ENCODE measurements at regions not wholly inside any gene's neighbourhood (a gene's known extent, or its start where the extent isn't known, plus 50 kb on each side); places are given as distances from the start of the nearest gene placed in this dataset.

- CTCF ChIA-PET = interaction anchor here (1.9 kb wide), 1 partner anchor 22 kb away, joined by 4 read pairs; no protein-coding TSS in a partner anchor
Measured at GRCh38 chr11:131195661-131196517, 174.5 kb upstream of the NTM start.

GRCh38 chr11:131198161-131199014 is 172.0 kb upstream of the NTM start:
- no peak for TF ChIP-seq CTCF (IDR thresholded peaks at IDR 0.05; ENCODE audit: insufficient read depth, low read depth, low read length)
- H3K36me3 ChIP-seq (ENCODE audit: control insufficient read depth, insufficient read depth, low read length) = no peaks in the 10 kb centered on the region
- H3K27me3 ChIP-seq (ENCODE audit: control insufficient read depth, insufficient read depth, low read length) = no peaks in the 10 kb centered on the region; the same call in none of the 2 replicates
- POLR2A ChIA-PET = no interaction called here
- H3K4me3 ChIP-seq (ENCODE audit: low read depth, low read length) = no peak overlapping the region
- CTCF ChIA-PET = interaction anchor here (0.5 to 1.3 kb wide), 2 partner anchors 19 to 497 kb away, joined by 3 read pairs; no protein-coding TSS in a partner anchor
- no peak for DNase-seq (ENCODE audit: low read depth)

More at GRCh38 chr11:131195661-131196517, 174.5 kb upstream of the NTM start:
- H3K27me3 ChIP-seq (ENCODE audit: control insufficient read depth, insufficient read depth, low read length) = no peaks in the 10 kb centered on the region; the same call in none of the 2 replicates
- POLR2A ChIA-PET = interaction anchor here (0.6 kb wide), 1 partner anchor 333 kb away, joined by 3 read pairs; no protein-coding TSS in a partner anchor
- no peak overlapping the region for H3K4me3 ChIP-seq (ENCODE audit: low read depth, low read length)
- no peaks in the 10 kb centered on the region for H3K36me3 ChIP-seq (ENCODE audit: control insufficient read depth, insufficient read depth, low read length)
- no peak for DNase-seq (ENCODE audit: low read depth)
- TF ChIP-seq CTCF (IDR thresholded peaks at IDR 0.05; ENCODE audit: insufficient read depth, low read depth, low read length) = no peak

GRCh38 chr11:131199015-131199280 is 171.5 kb upstream of the NTM start:
- no peaks in the 10 kb centered on the region; the same call in none of the 2 replicates for H3K27me3 ChIP-seq (ENCODE audit: control insufficient read depth, insufficient read depth, low read length)
- no peak for TF ChIP-seq CTCF (IDR thresholded peaks at IDR 0.05; ENCODE audit: insufficient read depth, low read depth, low read length)
- DNase-seq (ENCODE audit: low read depth) = no peak
- H3K4me3 ChIP-seq (ENCODE audit: low read depth, low read length) = no peak overlapping the region
- no peaks in the 10 kb centered on the region for H3K36me3 ChIP-seq (ENCODE audit: control insufficient read depth, insufficient read depth, low read length)
- ChIA-PET CTCF (interaction anchor here (0.5 to 1.3 kb wide), 2 partner anchors 18 to 496 kb away, joined by 3 read pairs; no protein-coding TSS in a partner anchor), POLR2A (no interaction called here)

GRCh38 chr11:131201674-131202073 is 168.7 kb upstream of the NTM start:
- TF ChIP-seq CTCF (IDR thresholded peaks at IDR 0.05; ENCODE audit: insufficient read depth, low read depth, low read length) = no peak
- ChIA-PET CTCF (no interaction called here), POLR2A (no interaction called here)
- Histone ChIP-seq H3K4me3 (ENCODE audit: low read depth, low read length) (no peak overlapping the region), H3K27me3 (ENCODE audit: control insufficient read depth, insufficient read depth, low read length) (no peaks in the 10 kb centered on the region; the same call in 1 of the 2 replicates), H3K36me3 (ENCODE audit: control insufficient read depth, insufficient read depth, low read length) (no peaks in the 10 kb centered on the region)
- no peak for DNase-seq (ENCODE audit: low read depth)

GRCh38 chr11:131203040-131203439 is 167.4 kb upstream of the NTM start:
- Histone ChIP-seq H3K4me3 (ENCODE audit: low read depth, low read length) (no peak overlapping the region), H3K36me3 (ENCODE audit: control insufficient read depth, insufficient read depth, low read length) (no peaks in the 10 kb centered on the region), H3K27me3 (ENCODE audit: control insufficient read depth, insufficient read depth, low read length) (no peaks in the 10 kb centered on the region)
- no peak for TF ChIP-seq CTCF (IDR thresholded peaks at IDR 0.05; ENCODE audit: insufficient read depth, low read depth, low read length)
- ChIA-PET CTCF (interaction anchor here (1.4 kb wide), 1 partner anchor 138 kb away, joined by 4 read pairs; no protein-coding TSS in a partner anchor), POLR2A (no interaction called here)
- DNase-seq (ENCODE audit: low read depth) = no peak
